Urinary bladder (tissue), 3 donors: ENCODE measurements at regions not wholly inside any gene's neighbourhood (a gene's known extent, or its start where the extent isn't known, plus 50 kb on each side); places are given as distances from the start of the nearest gene placed in this dataset.

Source experiments
- DNase-seq: peaks from one replicate; pipeline ENCODE4 v3.0.0-alpha.2; 2015; ENCODE audit errors: extremely low spot score
- H3K27ac ChIP-seq: one replicate; pipeline ENCODE4 v1.5.1; 2013; ENCODE audit warnings: low read depth, mild to moderate bottlenecking, moderate library complexity
- H3K36me3 ChIP-seq: one replicate; pipeline ENCODE4 v1.6.1; 2013; ENCODE audit warnings: mild to moderate bottlenecking, moderate library complexity; ENCODE audit not compliant: insufficient read depth
- H3K4me1 ChIP-seq: one replicate; pipeline ENCODE4 v1.6.1; 2013; ENCODE audit warnings: mild to moderate bottlenecking, moderate library complexity; ENCODE audit not compliant: insufficient read depth
- H3K4me3 ChIP-seq: one replicate; pipeline ENCODE4 v1.5.1; 2013; ENCODE audit warnings: low read depth, low read length
- WGBS: extraction: QIAGEN DNeasy Blood & Tissue Kit; methylation state at CpG from one replicate; pipeline ENCODE4 v1.1.7; 2013; 5-methylcytosine and 5-hydroxymethylcytosine counted together
- donor health status: healthy with polysubstance abuse.
- donor health status: healthy.

GRCh38 chr15:93302080-93302765 lies 213.2 kb upstream of the RGMA start:
- 88% methylated on average over 6 of the region's 6 CpGs for WGBS
- no peak overlapping the region for H3K4me3 ChIP-seq
- H3K27ac ChIP-seq = no peak overlapping the region
- H3K36me3 ChIP-seq = no peaks in the 10 kb centered on the region
- peaks cover 1% of the 10 kb centered on the region for H3K4me1 ChIP-seq
- no peak for DNase-seq

- DNase-seq = no peak
- Histone ChIP-seq H3K4me3 (no peak overlapping the region), H3K27ac (no peak overlapping the region), H3K4me1 (peaks cover 1% of the 10 kb centered on the region), H3K36me3 (no peaks in the 10 kb centered on the region)
- WGBS = 34% methylated on average over 3 of the region's 3 CpGs
Measured at GRCh38 chr15:93300796-93301195, 211.8 kb upstream of the RGMA start.

GRCh38 chr15:93299675-93300074 lies 210.7 kb upstream of the RGMA start:
- H3K4me1 ChIP-seq = peaks cover 1% of the 10 kb centered on the region
- 87% methylated on average over 6 of the region's 6 CpGs for WGBS
- H3K36me3 ChIP-seq = no peaks in the 10 kb centered on the region
- H3K4me3 ChIP-seq = no peak overlapping the region
- no peak overlapping the region for H3K27ac ChIP-seq
- no peak for DNase-seq

- WGBS = 70% methylated on average over 9 of the region's 9 CpGs
- no peak for DNase-seq
- H3K4me1 ChIP-seq = peaks cover 1% of the 10 kb centered on the region
- no peaks in the 10 kb centered on the region for H3K36me3 ChIP-seq
- H3K4me3 ChIP-seq = no peak overlapping the region
- no peak overlapping the region for H3K27ac ChIP-seq
Measured at GRCh38 chr15:93298901-93299300, 209.9 kb upstream of the RGMA start.

GRCh38 chr15:93296759-93297500 lies 207.9 kb upstream of the RGMA start:
- DNase-seq = no peak
- Histone ChIP-seq H3K4me3 (no peak overlapping the region), H3K4me1 (peaks cover 1% of the 10 kb centered on the region), H3K27ac (no peak overlapping the region), H3K36me3 (no peaks in the 10 kb centered on the region)
- 85% methylated on average over 6 of the region's 6 CpGs for WGBS

GRCh38 chr15:93294896-93295295 lies 205.9 kb upstream of the RGMA start:
- Histone ChIP-seq H3K27ac (no peak overlapping the region), H3K36me3 (no peaks in the 10 kb centered on the region), H3K4me3 (no peak overlapping the region), H3K4me1 (no peaks in the 10 kb centered on the region)
- 88% methylated on average over 1 of the region's 1 CpG for WGBS
- no peak for DNase-seq

DNA sequence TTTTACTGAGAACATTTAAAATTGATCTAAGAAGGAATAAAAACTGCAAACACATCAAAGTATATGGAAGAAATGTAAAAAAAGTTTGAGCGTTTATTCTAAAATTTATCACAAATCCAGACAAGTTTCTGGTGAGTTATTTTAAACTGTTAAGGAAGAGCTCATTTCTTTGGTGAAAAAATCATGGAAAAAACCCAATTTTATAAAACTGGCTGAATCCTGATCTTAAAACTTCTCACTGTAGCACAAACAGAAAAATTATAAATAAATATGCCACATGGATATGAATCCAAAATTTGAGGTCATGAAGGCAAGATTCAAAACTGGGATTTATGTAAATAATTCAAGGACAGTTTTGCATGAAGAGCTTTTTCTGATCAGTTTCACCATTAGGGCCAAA lies 205.1 kb upstream of the RGMA start:
- no peak overlapping the region for H3K4me3 ChIP-seq
- WGBS = 84% methylated on average over 1 of the region's 1 CpG

DNA sequence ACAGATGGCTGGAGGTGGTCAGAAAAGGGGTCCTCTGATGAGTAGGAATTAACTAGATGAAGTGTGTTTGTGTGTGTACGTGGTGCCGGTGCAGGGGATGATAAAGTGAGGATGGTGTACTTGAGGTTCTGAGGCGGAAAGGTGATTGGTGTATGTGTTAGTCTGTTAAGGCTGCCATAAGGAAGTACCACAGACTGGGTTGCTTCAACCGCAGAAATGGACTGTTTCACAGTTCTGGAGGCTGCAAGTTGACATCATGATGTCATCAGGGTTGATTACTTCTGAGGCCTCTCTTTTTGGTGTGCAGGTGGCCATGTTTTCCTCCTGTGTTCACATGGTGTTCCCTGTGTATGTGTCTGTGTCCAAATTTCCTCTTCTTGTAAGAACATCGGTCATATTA lies 202.4 kb upstream of the RGMA start:
- no peak overlapping the region for H3K4me3 ChIP-seq
- DNase-seq = no peak
- no peak overlapping the region for H3K27ac ChIP-seq
- H3K4me1 ChIP-seq = no peaks in the 10 kb centered on the region
- 92% methylated on average over 5 of the region's 5 CpGs for WGBS
- H3K36me3 ChIP-seq = no peaks in the 10 kb centered on the region

More for the DNA sequence above, 205.1 kb upstream of the RGMA start:
- no peak for DNase-seq
- no peaks in the 10 kb centered on the region for H3K4me1 ChIP-seq
- no peaks in the 10 kb centered on the region for H3K36me3 ChIP-seq
- no peak overlapping the region for H3K27ac ChIP-seq

- no peaks in the 10 kb centered on the region for H3K36me3 ChIP-seq
- WGBS = 72% methylated on average over 4 of the region's 4 CpGs
- no peak for DNase-seq
- no peak overlapping the region for H3K27ac ChIP-seq
- H3K4me3 ChIP-seq = no peak overlapping the region
- H3K4me1 ChIP-seq = no peaks in the 10 kb centered on the region
Measured at GRCh38 chr15:93290618-93290946, 201.6 kb upstream of the RGMA start.

GRCh38 chr15:93289941-93290617 lies 201.1 kb upstream of the RGMA start:
- 63% methylated on average over 10 of the region's 10 CpGs for WGBS
- no peak for DNase-seq
- H3K36me3 ChIP-seq = no peaks in the 10 kb centered on the region
- H3K4me1 ChIP-seq = no peaks in the 10 kb centered on the region
- H3K4me3 ChIP-seq = no peak overlapping the region
- no peak overlapping the region for H3K27ac ChIP-seq

DNA sequence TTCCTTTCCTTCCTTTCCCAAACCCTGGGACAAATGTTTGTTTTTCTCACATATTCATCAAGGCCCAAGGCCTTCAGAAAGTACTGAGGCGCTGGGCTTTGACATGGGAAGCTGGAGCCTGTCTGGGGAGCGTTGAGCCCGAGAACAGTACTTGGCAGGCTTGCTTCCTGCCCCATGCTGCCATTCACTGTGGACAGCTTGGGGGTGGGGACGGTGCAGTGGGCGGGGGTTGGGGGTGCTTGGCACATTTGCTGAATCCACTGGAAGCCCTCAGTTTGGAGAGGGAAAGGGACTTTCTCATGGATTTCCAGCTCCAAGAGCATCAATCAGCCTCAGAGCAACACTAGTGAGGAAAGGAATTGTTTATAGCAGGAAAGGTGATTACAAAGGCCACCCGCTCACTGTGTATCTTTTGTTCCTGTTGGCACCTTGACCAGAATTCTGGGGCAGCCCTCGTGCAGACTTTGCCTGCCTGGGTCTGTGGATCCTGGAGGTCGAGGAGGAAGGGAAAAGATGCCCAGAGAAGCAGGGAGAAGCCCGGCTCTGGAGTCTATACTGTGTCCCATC lies 199.8 kb upstream of the RGMA start:
- WGBS = 66% methylated on average over 9 of the region's 9 CpGs

DNA sequence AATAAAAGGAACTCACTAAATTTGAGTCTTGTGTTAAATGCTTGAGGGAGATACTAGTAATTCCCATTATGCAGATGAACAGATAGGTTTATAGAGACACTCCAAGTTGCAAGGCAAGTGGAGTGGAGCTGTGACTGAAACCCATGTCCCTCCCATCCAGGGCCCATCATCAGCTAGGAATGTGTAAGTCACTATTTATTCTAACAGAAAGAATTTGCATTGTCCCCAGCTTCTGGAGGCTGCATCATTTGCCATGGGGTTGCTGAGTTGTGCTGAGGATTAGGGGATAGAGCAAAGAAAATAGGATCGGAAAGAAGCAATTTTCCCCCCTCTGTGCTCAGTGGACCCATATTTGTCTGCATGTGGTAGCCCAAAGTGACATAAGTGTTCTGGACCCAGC lies 197.4 kb upstream of the RGMA start:
- no peak for DNase-seq
- Histone ChIP-seq H3K4me1 (no peaks in the 10 kb centered on the region), H3K27ac (no peak overlapping the region), H3K36me3 (no peaks in the 10 kb centered on the region), H3K4me3 (no peak overlapping the region)
- WGBS = 94% methylated on average over 1 of the region's 1 CpG

More for the DNA sequence above, 199.8 kb upstream of the RGMA start:
- H3K36me3 ChIP-seq = no peaks in the 10 kb centered on the region
- no peak overlapping the region for H3K4me3 ChIP-seq
- no peak overlapping the region for H3K27ac ChIP-seq
- H3K4me1 ChIP-seq = no peaks in the 10 kb centered on the region
- no peak for DNase-seq

DNA sequence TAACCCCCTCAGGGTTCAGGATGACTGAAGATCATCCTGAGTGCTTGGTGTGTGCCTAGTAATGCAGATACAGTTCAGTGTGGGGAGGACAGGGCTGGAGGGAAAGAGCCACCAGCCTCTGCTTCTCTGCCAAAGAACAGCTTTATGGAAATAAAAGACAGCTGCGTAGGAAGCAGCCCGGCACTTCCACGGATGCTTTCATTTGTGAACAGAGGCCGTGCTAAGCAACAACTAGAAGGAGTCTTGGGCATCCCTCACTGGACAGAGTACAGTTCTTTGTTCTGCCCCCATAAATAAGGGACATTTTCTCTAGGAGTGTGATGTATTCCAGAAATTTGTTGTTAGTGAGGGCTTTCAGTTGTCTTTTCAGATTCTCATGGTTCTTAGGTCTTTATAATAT lies 194.8 kb upstream of the RGMA start:
- no peak overlapping the region for H3K4me3 ChIP-seq
- no peaks in the 10 kb centered on the region for H3K36me3 ChIP-seq
- H3K4me1 ChIP-seq = no peaks in the 10 kb centered on the region
- DNase-seq = no peak
- WGBS = 48% methylated on average over 4 of the region's 4 CpGs
- H3K27ac ChIP-seq = no peak overlapping the region

DNA sequence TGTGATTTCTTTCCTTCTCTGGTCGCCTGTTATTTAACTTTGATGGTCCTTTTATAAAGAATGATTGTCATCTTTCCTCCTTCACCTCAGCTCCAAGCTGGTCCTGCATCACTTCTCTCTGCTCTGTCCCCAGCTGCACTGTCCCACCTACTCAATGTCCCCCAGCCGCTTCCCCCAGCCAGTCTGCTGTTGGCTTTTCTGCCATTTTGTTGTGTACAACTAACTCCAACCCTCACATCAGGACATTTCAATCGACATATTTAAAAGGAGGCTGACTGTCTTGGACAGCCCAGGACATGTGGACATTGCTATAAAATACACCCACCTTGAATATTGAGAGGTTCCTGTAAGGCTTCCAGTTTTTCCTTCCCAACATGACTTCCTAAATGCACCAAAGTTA lies 193.8 kb upstream of the RGMA start:
- DNase-seq = no peak
- Histone ChIP-seq H3K27ac (no peak overlapping the region), H3K4me1 (no peaks in the 10 kb centered on the region), H3K4me3 (no peak overlapping the region), H3K36me3 (no peaks in the 10 kb centered on the region)
- 86% methylated on average over 3 of the region's 3 CpGs for WGBS
